HepG2 (cell line): ENCODE measurements at regions not wholly inside any gene's neighbourhood (a gene's known extent, or its start where the extent isn't known, plus 50 kb on each side); places are given as distances from the start of the nearest gene placed in this dataset.

Experiments used
- BATF2 ChIP-seq: sonication (generic); formaldehyde crosslinking; IDR thresholded peaks from 2 replicates; pipeline ENCODE4 v1.8.0; 2022; ENCODE audit warnings: mild to moderate bottlenecking, missing genetic modification reagents, moderate library complexity
- CEBPG ChIP-seq: IDR thresholded peaks from 2 replicates; pipeline ENCODE4 v1.6.1; 2016
- FOXA3 ChIP-seq: IDR thresholded peaks from 2 replicates; pipeline ENCODE4 v1.6.1; 2016; ENCODE audit warnings: missing genetic modification reagents, missing compliant biosample characterization
- FOXC1 ChIP-seq: sonication (generic); formaldehyde crosslinking; IDR thresholded peaks from 2 replicates; pipeline ENCODE4 v1.8.0; 2022; ENCODE audit warnings: mild to moderate bottlenecking, missing genetic modification reagents, borderline replicate concordance
- HOMEZ ChIP-seq: IDR thresholded peaks from 2 replicates; pipeline ENCODE4 v1.6.1; 2016; ENCODE audit warnings: low read depth
- KLF6 ChIP-seq: IDR thresholded peaks from 2 replicates; pipeline ENCODE4 v1.8.0; 2016; ENCODE audit warnings: missing biosample characterization, missing genetic modification reagents
- LCORL ChIP-seq, 2 experiments: fragments of 450-650 bp in 1 of 2; sonication (generic) in 1 of 2; formaldehyde crosslinking in 1 of 2; IDR thresholded peaks; 2 replicates each; pipeline versions ENCODE4 v1.5.0 to v1.6.1; 2017 to 2020; ENCODE audit warnings: antibody characterized with exemption in 1 of 2, missing genetic modification reagents in 1 of 2
- NFATC3 ChIP-seq: sonication (generic); formaldehyde crosslinking; IDR thresholded peaks from 2 replicates; pipeline ENCODE4 v1.5.1; 2020; ENCODE audit warnings: mild to moderate bottlenecking, missing genetic modification reagents
- PLRG1 ChIP-seq: fragments of 450-650 bp; conservative IDR thresholded peaks from 2 replicates; pipeline ENCODE4 v1.6.1; 2016
- SP4 ChIP-seq: sonication (generic); formaldehyde crosslinking; IDR thresholded peaks from 2 replicates; pipeline ENCODE4 v1.8.1; 2023; ENCODE audit warnings: mild to moderate bottlenecking, missing genetic modification reagents
- SUZ12 ChIP-seq: fragments of 150-350 bp; IDR thresholded peaks from 2 replicates; pipeline ENCODE4 v1.6.1; 2014; ENCODE audit warnings: low read depth, low read length
- TCF7 ChIP-seq: sonication (generic); IDR thresholded peaks from 2 replicates; pipeline ENCODE4 v1.6.1; 2016; ENCODE audit warnings: antibody characterized with exemption, low read depth
- U2AF2 ChIP-seq: fragments of 200-400 bp; formaldehyde crosslinking; IDR thresholded peaks from 2 replicates; pipeline ENCODE4 v1.6.1; 2017; ENCODE audit warnings: low read depth, mild to moderate bottlenecking, low read length
- ZBTB10 ChIP-seq: sonication (generic); formaldehyde crosslinking; IDR thresholded peaks from 2 replicates; pipeline ENCODE4 v1.4.0; 2020; ENCODE audit warnings: missing genetic modification reagents, borderline replicate concordance
- ZFP90 ChIP-seq: sonication (generic); formaldehyde crosslinking; IDR thresholded peaks from 2 replicates; pipeline ENCODE4 v1.8.0; 2022; ENCODE audit warnings: missing genetic modification reagents, mild to moderate bottlenecking, inconsistent platforms, borderline replicate concordance
- ZNF589 ChIP-seq: sonication (generic); formaldehyde crosslinking; conservative IDR thresholded peaks from 2 replicates; pipeline ENCODE4 v1.8.0; 2022; ENCODE audit warnings: mild to moderate bottlenecking, moderate library complexity, missing genetic modification reagents
- ZNF598 ChIP-seq: sonication (generic); formaldehyde crosslinking; IDR thresholded peaks from 2 replicates; pipeline ENCODE4 v1.5.1; 2020; ENCODE audit warnings: mild to moderate bottlenecking, missing genetic modification reagents, borderline replicate concordance
- ZNF780A ChIP-seq: sonication (generic); formaldehyde crosslinking; IDR thresholded peaks from 2 replicates; pipeline ENCODE4 v1.8.0; 2022; ENCODE audit warnings: mild to moderate bottlenecking, missing genetic modification reagents, moderate library complexity
- TF ChIP-seq, protein P1 (sequence below): sonication (generic); formaldehyde crosslinking; IDR thresholded peaks from 2 replicates; pipeline ENCODE4 v1.5.1; 2020; ENCODE audit warnings: missing genetic modification reagents, mild to moderate bottlenecking, borderline replicate concordance
- TF ChIP-seq, protein P2 (sequence below): sonication (generic); formaldehyde crosslinking; IDR thresholded peaks from 2 replicates; pipeline ENCODE4; 2020; ENCODE audit warnings: missing genetic modification reagents, mild to moderate bottlenecking, borderline replicate concordance

GRCh38 chr20:50292591-50293283, 102.1 kb downstream of the CEBPB start (continued):
- TF ChIP-seq, protein P1, sequence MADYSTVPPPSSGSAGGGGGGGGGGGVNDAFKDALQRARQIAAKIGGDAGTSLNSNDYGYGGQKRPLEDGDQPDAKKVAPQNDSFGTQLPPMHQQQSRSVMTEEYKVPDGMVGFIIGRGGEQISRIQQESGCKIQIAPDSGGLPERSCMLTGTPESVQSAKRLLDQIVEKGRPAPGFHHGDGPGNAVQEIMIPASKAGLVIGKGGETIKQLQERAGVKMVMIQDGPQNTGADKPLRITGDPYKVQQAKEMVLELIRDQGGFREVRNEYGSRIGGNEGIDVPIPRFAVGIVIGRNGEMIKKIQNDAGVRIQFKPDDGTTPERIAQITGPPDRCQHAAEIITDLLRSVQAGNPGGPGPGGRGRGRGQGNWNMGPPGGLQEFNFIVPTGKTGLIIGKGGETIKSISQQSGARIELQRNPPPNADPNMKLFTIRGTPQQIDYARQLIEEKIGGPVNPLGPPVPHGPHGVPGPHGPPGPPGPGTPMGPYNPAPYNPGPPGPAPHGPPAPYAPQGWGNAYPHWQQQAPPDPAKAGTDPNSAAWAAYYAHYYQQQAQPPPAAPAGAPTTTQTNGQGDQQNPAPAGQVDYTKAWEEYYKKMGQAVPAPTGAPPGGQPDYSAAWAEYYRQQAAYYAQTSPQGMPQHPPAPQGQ = peak; percentile 48; the same call in 1 of the 2 replicates
- TF ChIP-seq SUZ12 (no peak), FOXA3 (CRISPR knock-in tag) (peak; percentile 96), ZNF780A (CRISPR knock-in tag) (peak; percentile 69; the same call in 1 of the 2 replicates), LCORL (IDR thresholded peaks at IDR 0.05) (no peak; the same call in 1 of the 2 replicates), LCORL (CRISPR knock-in tag; IDR thresholded peaks at IDR 0.05) (peak; percentile 100), ZNF589 (CRISPR knock-in tag) (peak; percentile 75; the same call in 1 of the 2 replicates), ZNF598 (CRISPR knock-in tag) (peak; percentile 80; the same call in 1 of the 2 replicates), CEBPG (peak; percentile 57), PLRG1 (no peak), SP4 (peak; percentile 84), ZFP90 (peak; percentile 95), HOMEZ (CRISPR knock-in tag) (peak; percentile 89), BATF2 (CRISPR knock-in tag) (no peak), TCF7 (peak; percentile 50), NFATC3 (peak; percentile 69), FOXC1 (CRISPR knock-in tag) (peak; percentile 93), KLF6 (CRISPR knock-in tag) (peak; percentile 100), U2AF2 (no peak), ZBTB10 (peak; percentile 100)
- TF ChIP-seq, protein P2, sequence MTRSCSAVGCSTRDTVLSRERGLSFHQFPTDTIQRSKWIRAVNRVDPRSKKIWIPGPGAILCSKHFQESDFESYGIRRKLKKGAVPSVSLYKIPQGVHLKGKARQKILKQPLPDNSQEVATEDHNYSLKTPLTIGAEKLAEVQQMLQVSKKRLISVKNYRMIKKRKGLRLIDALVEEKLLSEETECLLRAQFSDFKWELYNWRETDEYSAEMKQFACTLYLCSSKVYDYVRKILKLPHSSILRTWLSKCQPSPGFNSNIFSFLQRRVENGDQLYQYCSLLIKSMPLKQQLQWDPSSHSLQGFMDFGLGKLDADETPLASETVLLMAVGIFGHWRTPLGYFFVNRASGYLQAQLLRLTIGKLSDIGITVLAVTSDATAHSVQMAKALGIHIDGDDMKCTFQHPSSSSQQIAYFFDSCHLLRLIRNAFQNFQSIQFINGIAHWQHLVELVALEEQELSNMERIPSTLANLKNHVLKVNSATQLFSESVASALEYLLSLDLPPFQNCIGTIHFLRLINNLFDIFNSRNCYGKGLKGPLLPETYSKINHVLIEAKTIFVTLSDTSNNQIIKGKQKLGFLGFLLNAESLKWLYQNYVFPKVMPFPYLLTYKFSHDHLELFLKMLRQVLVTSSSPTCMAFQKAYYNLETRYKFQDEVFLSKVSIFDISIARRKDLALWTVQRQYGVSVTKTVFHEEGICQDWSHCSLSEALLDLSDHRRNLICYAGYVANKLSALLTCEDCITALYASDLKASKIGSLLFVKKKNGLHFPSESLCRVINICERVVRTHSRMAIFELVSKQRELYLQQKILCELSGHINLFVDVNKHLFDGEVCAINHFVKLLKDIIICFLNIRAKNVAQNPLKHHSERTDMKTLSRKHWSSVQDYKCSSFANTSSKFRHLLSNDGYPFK (CRISPR knock-in tag) = peak; percentile 95
